Vagina (tissue), 2 donors: ENCODE measurements at regions not wholly inside any gene's neighbourhood (a gene's known extent, or its start where the extent isn't known, plus 50 kb on each side); places are given as distances from the start of the nearest gene placed in this dataset.

Source experiments
- CTCF ChIP-seq, 3 experiments: fragments of 450-650 bp in 2 of 3; fragments of 200-600 bp in 1 of 3; sonication (generic) in 1 of 3; IDR thresholded peaks; one replicate each; pipeline ENCODE4 v1.5.1; 2017 to 2019; ENCODE audit warnings: antibody characterized with exemption in 3 of 3, mild to moderate bottlenecking in 2 of 3, moderate library complexity in 2 of 3
- POLR2A ChIP-seq, 2 donors: fragments of 450-650 bp; IDR thresholded peaks; one replicate each; pipeline ENCODE4 v1.6.1; 2017; ENCODE audit warnings: antibody characterized with exemption in 2 of 2, mild to moderate bottlenecking in 2 of 2, moderate library complexity in 2 of 2

DNA sequence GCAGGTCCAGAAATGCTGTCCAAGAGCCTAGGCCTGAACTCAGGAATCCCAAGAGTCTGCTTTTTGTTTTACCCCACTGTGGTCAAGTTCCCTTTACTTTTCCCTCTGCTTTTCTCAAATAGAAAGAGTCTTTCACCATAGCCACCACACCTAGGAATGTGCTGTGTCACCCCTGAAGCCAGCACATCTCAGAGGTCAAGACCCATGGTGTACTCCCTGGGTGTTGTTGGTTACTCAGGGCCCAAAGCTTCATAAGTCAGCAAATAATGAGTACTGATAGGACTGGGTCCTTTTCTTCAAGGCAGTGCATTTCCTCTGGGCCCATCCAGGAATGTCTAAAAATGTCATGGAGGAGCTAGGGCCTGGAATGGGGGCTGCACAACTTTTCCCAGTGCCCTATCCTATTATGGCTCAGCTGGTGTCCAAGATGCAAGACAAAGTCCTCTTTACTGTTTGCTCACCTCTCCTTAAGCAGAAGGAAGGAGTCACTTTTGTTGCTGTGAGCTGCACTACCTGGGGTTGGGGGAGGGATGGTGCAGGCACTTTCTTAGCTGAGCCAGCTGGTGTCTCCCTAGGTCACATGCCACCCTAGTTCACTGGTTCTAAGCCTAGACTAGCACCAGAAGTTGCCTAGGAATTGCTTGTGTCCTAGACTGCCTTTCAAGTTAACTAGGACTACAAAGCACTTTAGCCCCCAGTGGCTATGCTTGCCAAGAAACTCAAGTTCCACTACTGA, 62.4 kb upstream of the RXFP1 start:
- TF ChIP-seq POLR2A (IDR thresholded peaks at IDR 0.05) (no peak), CTCF (IDR thresholded peaks at IDR 0.05) (no peak)
